Lower lobe of right lung (tissue), 2 donors: ENCODE measurements at regions not wholly inside any gene's neighbourhood (a gene's known extent, or its start where the extent isn't known, plus 50 kb on each side); places are given as distances from the start of the nearest gene placed in this dataset.
"Not testable (repeated sequence)": the region's sequence is repeated elsewhere in the genome, so short reads cannot be mapped to it uniquely, and the experiment has no call there.

Experiments
- ATAC-seq, 2 donors: fragments of 200-7000 bp; cut with Tn5 transposase; one replicate each; pipeline ENCODE4 v1.9.1; 2020 to 2022; ENCODE audit warnings: mild to moderate bottlenecking in 2 of 2, moderate library complexity in 2 of 2
- DNase-seq: peaks from one replicate; pipeline ENCODE4 v3.0.0-alpha.2; 2020
- H3K27ac ChIP-seq: fragments of 200-600 bp; one replicate; pipeline ENCODE4 v1.8.0; 2022
- H3K27me3 ChIP-seq: fragments of 200-600 bp; one replicate; pipeline ENCODE4 v1.8.0; 2022; ENCODE audit warnings: low read depth
- H3K36me3 ChIP-seq: fragments of 200-600 bp; one replicate; pipeline ENCODE4 v1.8.0; 2022; ENCODE audit warnings: mild to moderate bottlenecking
- H3K4me1 ChIP-seq: fragments of 200-600 bp; one replicate; pipeline ENCODE4 v1.8.0; 2022
- H3K4me3 ChIP-seq: fragments of 200-600 bp; one replicate; pipeline ENCODE4 v1.8.0; 2022; ENCODE audit warnings: mild to moderate bottlenecking
- H3K9me3 ChIP-seq: fragments of 200-600 bp; one replicate; pipeline ENCODE4 v1.8.0; 2022
- CTCF ChIP-seq: fragments of 200-600 bp; IDR thresholded peaks from one replicate; pipeline ENCODE4 v1.8.0; 2022; ENCODE audit warnings: antibody characterized with exemption, mild to moderate bottlenecking
- intact Hi-C: fragments of 100-400 bp; cut with DNase I; formaldehyde crosslinking; loops from one replicate; pipeline ENCODE4 v1.11.0; 2022
- donor health status: DM: no; HTN: yes; CAD: no; lungs with severe emphysema.

GRCh38 chr13:50468849-50469669 lies 374.4 kb downstream of the DLEU7 start:
- Histone ChIP-seq H3K4me1 (peaks cover 4% of the 10 kb centered on the region), H3K27me3 (no peaks in the 10 kb centered on the region), H3K36me3 (no peaks in the 10 kb centered on the region), H3K9me3 (no peaks in the 10 kb centered on the region), H3K4me3 (no peak overlapping the region), H3K27ac (no peak overlapping the region)
- ATAC-seq (no peak), DNase-seq (no peak)
- intact Hi-C loops = no loop called here
- no peak for TF ChIP-seq CTCF

DNA sequence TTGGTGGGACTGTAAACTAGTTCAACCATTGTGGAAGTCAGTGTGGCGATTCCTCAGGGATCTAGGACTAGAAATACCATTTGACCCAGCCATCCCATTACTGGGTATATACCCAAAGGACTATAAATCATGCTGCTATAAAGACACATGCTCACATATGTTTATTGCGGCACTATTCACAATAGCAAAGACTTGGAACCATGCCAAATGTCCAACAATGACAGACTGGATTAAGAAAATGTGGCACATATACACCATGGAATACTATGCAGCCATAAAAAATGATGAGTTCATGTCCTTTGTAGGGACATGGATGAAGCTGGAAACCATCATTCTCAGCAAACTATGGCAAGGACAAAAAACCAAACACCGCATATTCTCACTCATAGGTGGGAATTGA lies 370.4 kb downstream of the DLEU7 start:
- intact Hi-C loops, ATAC-seq: not testable (repeated sequence)

DNA sequence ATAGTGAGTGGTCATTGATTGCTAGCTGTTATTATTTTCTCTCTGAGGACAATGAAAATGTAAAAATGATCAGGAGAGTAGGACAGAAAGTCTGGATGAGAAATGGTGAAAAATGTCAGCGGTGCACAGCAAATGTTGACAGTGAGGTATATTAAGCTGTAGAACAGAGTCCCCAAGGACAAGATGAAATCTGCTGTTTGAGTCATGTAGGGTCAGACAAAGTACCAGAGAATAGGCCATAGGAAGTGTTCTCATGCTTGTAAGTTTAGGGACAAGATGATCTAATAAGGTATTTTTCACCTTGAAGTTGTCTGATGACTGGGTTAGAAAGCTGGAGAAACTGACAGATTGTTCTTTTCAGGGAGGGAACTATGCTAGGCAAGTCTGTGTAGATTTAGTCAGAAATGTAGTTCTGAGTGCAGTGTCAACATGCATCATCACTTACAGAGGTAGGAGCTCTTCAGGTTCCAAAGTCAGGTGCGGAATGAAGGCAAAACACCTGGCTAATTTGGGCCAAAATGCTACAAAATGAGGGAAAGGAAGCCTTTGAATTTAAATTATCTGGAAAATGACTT lies 369.3 kb downstream of the DLEU7 start:
- no peak for TF ChIP-seq CTCF
- intact Hi-C loops = no loop called here
- Histone ChIP-seq H3K27ac (no peak overlapping the region), H3K36me3 (no peaks in the 10 kb centered on the region), H3K4me3 (no peak overlapping the region), H3K9me3 (no peaks in the 10 kb centered on the region), H3K4me1 (peaks cover 11% of the 10 kb centered on the region), H3K27me3 (no peaks in the 10 kb centered on the region)
- ATAC-seq (peak; percentile 79 to 96), DNase-seq (no peak)

More for the DNA sequence above, 370.4 kb downstream of the DLEU7 start:
- H3K27ac ChIP-seq, DNase-seq, H3K27me3 ChIP-seq, H3K9me3 ChIP-seq, H3K36me3 ChIP-seq, H3K4me1 ChIP-seq, H3K4me3 ChIP-seq: not testable (repeated sequence)

- no peak for TF ChIP-seq CTCF
- intact Hi-C loops = no loop called here
- ATAC-seq (no peak), DNase-seq (no peak)
- H3K36me3 ChIP-seq = no peaks in the 10 kb centered on the region
- H3K27ac ChIP-seq = no peak overlapping the region
- no peaks in the 10 kb centered on the region for H3K9me3 ChIP-seq
- H3K4me1 ChIP-seq = peaks cover 14% of the 10 kb centered on the region
- no peak overlapping the region for H3K4me3 ChIP-seq
- no peaks in the 10 kb centered on the region for H3K27me3 ChIP-seq
Measured at GRCh38 chr13:50476577-50477285, 366.8 kb downstream of the DLEU7 start.

- DNase-seq (no peak), ATAC-seq (no peak)
- no peaks in the 10 kb centered on the region for H3K27me3 ChIP-seq
- H3K36me3 ChIP-seq = no peaks in the 10 kb centered on the region
- H3K27ac ChIP-seq = no peak overlapping the region
- no peaks in the 10 kb centered on the region for H3K9me3 ChIP-seq
- intact Hi-C loops = no loop called here
- H3K4me1 ChIP-seq = peaks cover 11% of the 10 kb centered on the region
- TF ChIP-seq CTCF = no peak
- no peak overlapping the region for H3K4me3 ChIP-seq
Measured at GRCh38 chr13:50481936-50482335, 361.6 kb downstream of the DLEU7 start.

GRCh38 chr13:50483416-50483815 lies 360.1 kb downstream of the DLEU7 start:
- DNase-seq (no peak), ATAC-seq (no peak)
- Histone ChIP-seq H3K4me3 (no peak overlapping the region), H3K27me3 (no peaks in the 10 kb centered on the region), H3K27ac (no peak overlapping the region), H3K9me3 (no peaks in the 10 kb centered on the region), H3K36me3 (no peaks in the 10 kb centered on the region), H3K4me1 (peaks cover 11% of the 10 kb centered on the region)
- TF ChIP-seq CTCF = no peak
- intact Hi-C loops = no loop called here
